RWPE1 (cell line): ENCODE measurements at regions not wholly inside any gene's neighbourhood (a gene's known extent, or its start where the extent isn't known, plus 50 kb on each side); places are given as distances from the start of the nearest gene placed in this dataset.

Source experiments
- CTCF ChIA-PET: fragments of 350-600 bp; sonication (Branson Sonifier 250); formaldehyde crosslinking; extraction: SDS; loops from one replicate; lab custom pipeline; 2021; lab: Yijun Ruan, JAX
- POLR2A ChIA-PET: fragments of 400-600 bp; formaldehyde crosslinking; extraction: SDS; loops from one replicate; lab custom pipeline; 2020; ENCODE audit warnings: antibody characterized with exemption; ENCODE audit not compliant: low non-redundant PET; lab: Yijun Ruan, JAX
- DNase-seq: peaks from one replicate; pipeline ENCODE4 v3.0.0; 2012; ENCODE audit warnings: low spot score
- H3K27ac ChIP-seq: fragments of 450-650 bp; 2 replicates; pipeline ENCODE4 v1.5.1; 2017
- TF ChIP-seq, protein P1 (sequence below): fragments of 450-650 bp; conservative IDR thresholded peaks from 2 replicates; pipeline ENCODE4 v1.5.1; 2017; ENCODE audit warnings: low read depth, mild to moderate bottlenecking

DNA sequence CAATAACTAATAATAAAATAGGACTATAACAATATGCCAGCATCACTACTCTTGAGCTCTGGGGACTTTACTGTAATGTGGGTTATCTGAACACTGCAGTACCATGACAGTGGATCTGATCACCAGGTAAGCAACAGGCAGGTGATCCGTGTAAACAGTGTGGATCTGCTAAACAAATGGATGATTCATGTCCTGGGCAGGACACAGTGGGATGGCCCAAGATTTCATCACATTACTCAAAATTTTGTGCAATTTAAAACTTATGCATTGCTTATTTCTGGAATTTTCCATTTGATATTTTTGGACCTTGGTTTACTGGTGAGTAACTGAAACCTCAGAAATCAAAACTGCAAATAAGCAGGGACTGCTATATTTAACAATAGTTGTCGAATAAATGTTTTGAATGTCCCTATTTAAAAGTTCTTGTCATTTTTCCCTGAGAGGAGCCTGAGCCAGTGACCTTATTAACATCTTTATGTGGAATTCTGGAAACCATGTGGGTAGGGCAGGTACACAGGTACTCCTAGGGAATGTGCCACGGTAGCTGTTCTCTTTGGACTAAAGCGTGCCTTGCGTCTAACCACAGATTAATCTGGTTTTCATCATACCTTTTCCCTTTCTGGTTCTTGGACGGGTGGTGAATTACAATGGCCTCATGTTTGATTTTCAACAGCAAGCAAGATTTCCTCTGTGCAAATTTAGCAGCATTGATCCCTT is 214.5 kb upstream of the SASH1 start:
- TF ChIP-seq, protein P1, sequence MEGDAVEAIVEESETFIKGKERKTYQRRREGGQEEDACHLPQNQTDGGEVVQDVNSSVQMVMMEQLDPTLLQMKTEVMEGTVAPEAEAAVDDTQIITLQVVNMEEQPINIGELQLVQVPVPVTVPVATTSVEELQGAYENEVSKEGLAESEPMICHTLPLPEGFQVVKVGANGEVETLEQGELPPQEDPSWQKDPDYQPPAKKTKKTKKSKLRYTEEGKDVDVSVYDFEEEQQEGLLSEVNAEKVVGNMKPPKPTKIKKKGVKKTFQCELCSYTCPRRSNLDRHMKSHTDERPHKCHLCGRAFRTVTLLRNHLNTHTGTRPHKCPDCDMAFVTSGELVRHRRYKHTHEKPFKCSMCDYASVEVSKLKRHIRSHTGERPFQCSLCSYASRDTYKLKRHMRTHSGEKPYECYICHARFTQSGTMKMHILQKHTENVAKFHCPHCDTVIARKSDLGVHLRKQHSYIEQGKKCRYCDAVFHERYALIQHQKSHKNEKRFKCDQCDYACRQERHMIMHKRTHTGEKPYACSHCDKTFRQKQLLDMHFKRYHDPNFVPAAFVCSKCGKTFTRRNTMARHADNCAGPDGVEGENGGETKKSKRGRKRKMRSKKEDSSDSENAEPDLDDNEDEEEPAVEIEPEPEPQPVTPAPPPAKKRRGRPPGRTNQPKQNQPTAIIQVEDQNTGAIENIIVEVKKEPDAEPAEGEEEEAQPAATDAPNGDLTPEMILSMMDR: no peak
- POLR2A ChIA-PET: no interaction called here
- no peak overlapping the region for H3K27ac ChIP-seq
- DNase-seq: peak; percentile 30
- CTCF ChIA-PET: no interaction called here

DNA sequence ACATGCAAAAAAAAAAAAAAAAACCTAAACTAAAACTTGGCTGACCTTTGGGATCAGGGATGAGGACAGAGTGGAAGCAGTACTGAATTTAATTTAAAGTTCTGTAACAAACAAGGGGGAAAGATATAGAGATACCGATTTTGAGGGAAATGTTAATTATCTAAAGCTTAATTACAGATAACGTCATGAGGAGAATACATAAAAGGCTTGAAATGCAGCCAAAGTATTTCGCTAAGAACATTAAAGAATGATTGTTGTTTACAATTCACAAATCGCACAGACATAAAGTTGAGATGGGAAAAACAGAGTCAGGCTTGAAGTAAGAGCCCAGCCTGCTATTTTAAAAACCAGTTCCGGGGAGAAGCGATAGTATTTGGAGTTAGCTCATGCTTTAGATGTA is 208.0 kb upstream of the SASH1 start:
- TF ChIP-seq, protein P1: no peak
- ChIA-PET POLR2A (no interaction called here), CTCF (no interaction called here)
- DNase-seq: no peak
- H3K27ac ChIP-seq: no peak overlapping the region

DNA sequence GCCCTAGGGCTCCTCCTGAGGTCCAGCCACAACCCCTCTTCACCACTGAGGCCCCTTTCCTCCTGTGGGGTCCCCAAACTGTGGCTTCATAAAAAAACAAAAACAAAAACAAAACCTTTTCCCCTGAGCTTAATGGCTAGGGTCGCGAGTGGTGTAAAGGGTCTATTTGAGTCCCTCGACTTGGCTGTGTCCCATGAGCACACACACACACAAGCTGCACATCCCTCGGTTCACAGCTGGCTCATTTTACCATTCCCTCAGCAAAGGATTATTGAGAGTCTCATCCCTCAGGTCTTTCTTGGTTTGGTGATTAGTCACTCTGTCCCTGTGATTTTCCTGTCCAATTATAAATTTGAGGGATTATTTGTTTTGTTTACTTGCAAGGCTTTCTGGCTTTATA is 206.1 kb upstream of the SASH1 start:
- no peak overlapping the region for H3K27ac ChIP-seq
- ChIA-PET POLR2A (no interaction called here), CTCF (interaction anchor here (0.5 kb wide), 1 partner anchor 1214 kb away, joined by 5 read pairs; no protein-coding TSS in a partner anchor)
- TF ChIP-seq, protein P1: no peak
- DNase-seq: no peak

DNA sequence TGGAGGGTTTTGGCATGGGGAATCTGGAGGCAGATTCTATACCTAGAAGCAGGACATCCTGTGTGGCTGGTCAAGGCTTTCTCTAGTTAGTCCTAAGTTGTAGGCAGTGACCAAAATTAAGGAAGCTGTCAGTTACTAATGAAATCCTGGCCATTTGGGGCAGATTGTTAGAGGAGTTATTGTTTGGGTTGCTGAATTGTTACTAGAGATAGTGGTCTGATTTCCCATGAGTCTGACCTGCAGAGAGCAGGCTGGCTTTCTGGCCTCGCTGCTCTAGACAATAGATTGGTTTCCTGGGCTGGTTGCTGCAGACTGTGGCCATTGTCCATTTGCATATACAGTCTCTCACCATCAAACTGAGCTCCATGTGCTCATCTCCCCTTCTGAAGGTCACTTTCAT is 205.0 kb upstream of the SASH1 start:
- ChIA-PET CTCF (no interaction called here), POLR2A (no interaction called here)
- DNase-seq: no peak
- no peak overlapping the region for H3K27ac ChIP-seq
- TF ChIP-seq, protein P1: no peak

DNA sequence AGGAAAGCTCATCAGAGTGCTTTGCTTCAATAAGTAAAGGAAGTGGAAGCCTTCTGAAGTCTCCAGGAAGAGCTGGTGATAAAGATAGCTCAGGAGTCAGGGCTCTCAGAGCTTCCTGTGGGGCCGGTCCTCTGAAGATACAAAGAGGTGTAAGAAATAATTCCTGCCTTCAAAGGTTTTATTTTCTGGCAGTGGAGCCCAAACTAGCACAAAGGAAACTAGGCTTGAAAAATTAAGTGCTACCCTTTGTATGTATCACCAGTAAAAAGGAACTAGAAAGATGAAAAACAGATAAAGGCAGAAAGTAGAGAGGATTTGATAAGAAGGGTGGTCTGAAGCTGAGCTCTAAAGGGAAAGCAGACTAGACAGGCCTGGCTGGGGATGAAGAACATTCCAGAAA is 204.1 kb upstream of the SASH1 start:
- TF ChIP-seq, protein P1: no peak
- POLR2A ChIA-PET: no interaction called here
- CTCF ChIA-PET: no interaction called here
- no peak for DNase-seq
- no peak overlapping the region for H3K27ac ChIP-seq

DNA sequence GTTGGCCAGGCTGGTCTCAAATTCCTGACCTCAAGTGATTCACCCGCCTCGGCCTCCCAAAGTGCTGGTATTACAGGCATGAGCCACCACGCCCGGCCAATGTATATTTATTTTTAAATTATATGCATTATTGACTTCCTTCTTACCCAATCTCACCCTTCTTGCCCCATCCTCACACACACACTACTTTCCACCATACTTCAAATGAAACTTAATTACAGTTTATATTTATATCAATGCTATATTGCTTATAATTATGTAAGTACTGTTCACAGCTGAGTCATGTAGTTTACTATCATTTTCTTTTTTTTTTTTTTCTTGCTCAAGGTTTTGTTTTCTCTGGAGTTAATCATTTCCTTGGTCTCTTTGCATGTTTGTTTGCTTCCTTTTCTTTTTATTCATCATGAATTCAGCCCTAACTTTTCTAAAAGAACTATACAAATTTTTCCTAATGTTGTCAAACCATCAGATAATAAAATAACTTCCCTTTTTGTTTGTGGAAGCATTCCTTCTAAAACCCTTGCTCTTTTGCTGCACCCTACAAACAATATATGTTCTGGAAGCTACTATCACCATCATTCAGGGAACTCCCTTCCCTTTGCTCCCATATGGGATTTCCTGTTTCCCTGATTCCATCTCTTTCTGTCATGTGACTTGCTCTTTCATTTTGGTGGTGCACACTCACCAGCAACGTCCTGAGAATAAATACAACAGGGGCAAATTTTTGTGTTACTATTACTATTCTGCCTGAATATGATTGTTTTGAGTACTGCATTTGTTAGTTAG is 201.7 kb upstream of the SASH1 start:
- ChIA-PET CTCF (no interaction called here), POLR2A (no interaction called here)
- no peak for DNase-seq
- TF ChIP-seq, protein P1: no peak
- H3K27ac ChIP-seq: no peak overlapping the region
